ENCODE measurements at regions not wholly inside any gene's neighbourhood (a gene's known extent, or its start where the extent isn't known, plus 50 kb on each side); places are given as distances from the start of the nearest gene placed in this dataset.
"Not testable (repeated sequence)": the region's sequence is repeated elsewhere in the genome, so short reads cannot be mapped to it uniquely, and the experiment has no call there.

GRCh38 chr2:16052571-16053052 lies 112.3 kb downstream of the MYCN start:
- TF ChIP-seq POLR2A, CTCF (IDR thresholded peaks at IDR 0.05): not testable (repeated sequence)

All from sigmoid colon (tissue), 3 donors.